Psoas muscle (tissue), 7 donors: ENCODE measurements at regions not wholly inside any gene's neighbourhood (a gene's known extent, or its start where the extent isn't known, plus 50 kb on each side); places are given as distances from the start of the nearest gene placed in this dataset.
"Not testable (repeated sequence)": the region's sequence is repeated elsewhere in the genome, so short reads cannot be mapped to it uniquely, and the experiment has no call there.

Experiments used
- ATAC-seq, 4 donors: fragments of 200-7000 bp; cut with Tn5 transposase; one replicate each; pipeline ENCODE4 v1.9.1; 2020; ENCODE audit warnings: moderate library complexity in 3 of 4, mild to moderate bottlenecking in 2 of 4
- DNase-seq, 2 donors: peaks; one replicate each; pipeline ENCODE4 v3.0.0-alpha.2; 2020
- H3K27ac ChIP-seq: fragments of 200-600 bp; one replicate; pipeline ENCODE4 v1.8.0; 2022
- H3K27me3 ChIP-seq, 3 donors: fragments of 200-600 bp in 1 of 3; one replicate each; pipeline versions ENCODE4 v1.6.1 to v1.8.0; 2013 to 2022; ENCODE audit warnings: low read length in 2 of 3, mild to moderate bottlenecking in 2 of 3, moderate library complexity in 1 of 3; ENCODE audit not compliant: insufficient read depth in 3 of 3
- H3K36me3 ChIP-seq, 2 donors: fragments of 200-600 bp in 1 of 2; one replicate each; pipeline versions ENCODE4 v1.6.1 to v1.8.0; 2013 to 2022; ENCODE audit warnings: low read depth in 1 of 2, mild to moderate bottlenecking in 1 of 2, moderate library complexity in 1 of 2; ENCODE audit not compliant: insufficient read depth in 1 of 2
- H3K4me1 ChIP-seq: fragments of 200-600 bp; one replicate; pipeline ENCODE4 v1.8.0; 2022
- H3K4me3 ChIP-seq: fragments of 200-600 bp; one replicate; pipeline ENCODE4 v1.8.0; 2022; ENCODE audit warnings: mild to moderate bottlenecking
- H3K9me3 ChIP-seq: fragments of 200-600 bp; one replicate; pipeline ENCODE4 v1.8.0; 2022
- WGBS, 3 donors: extraction: QIAGEN DNeasy Blood & Tissue Kit; methylation state at CpG; one replicate each; pipeline versions ENCODE4 v1.1.6 to v1.1.7; 2013; 5-methylcytosine and 5-hydroxymethylcytosine counted together
- intact Hi-C, 2 donors: fragments of 100-400 bp; cut with DNase I; formaldehyde crosslinking; loops; one replicate each; pipeline versions ENCODE4 v1.11.0 to v1.14.2; 2022
- donor health status: healthy with polysubstance abuse.
- donor health status: DM: no; HTN: no; CAD: no; lungs with moderate emphysema.
- donor health status: Bipolar disorder and iron deficiency.
- donor health status: healthy.
- donor health status: DM: yes; HTN: yes; CAD: no.
- donor health status: DM: no; HTN: no; CAD: no.
- donor health status: DM: yes; HTN: yes; CAD: no.

GRCh38 chr14:19161251-19162033, 194.2 kb downstream of the POTEM start:
- H3K27me3 ChIP-seq, H3K27ac ChIP-seq, H3K4me1 ChIP-seq, ATAC-seq, H3K4me3 ChIP-seq, H3K9me3 ChIP-seq, intact Hi-C loops, H3K36me3 ChIP-seq: not testable (repeated sequence)
- 73 to 80% (median 77%) methylated on average over 6 of the region's 6 CpGs for WGBS, 3 donors
- peak in 1 of 2 donors; percentile 65 for DNase-seq

DNA sequence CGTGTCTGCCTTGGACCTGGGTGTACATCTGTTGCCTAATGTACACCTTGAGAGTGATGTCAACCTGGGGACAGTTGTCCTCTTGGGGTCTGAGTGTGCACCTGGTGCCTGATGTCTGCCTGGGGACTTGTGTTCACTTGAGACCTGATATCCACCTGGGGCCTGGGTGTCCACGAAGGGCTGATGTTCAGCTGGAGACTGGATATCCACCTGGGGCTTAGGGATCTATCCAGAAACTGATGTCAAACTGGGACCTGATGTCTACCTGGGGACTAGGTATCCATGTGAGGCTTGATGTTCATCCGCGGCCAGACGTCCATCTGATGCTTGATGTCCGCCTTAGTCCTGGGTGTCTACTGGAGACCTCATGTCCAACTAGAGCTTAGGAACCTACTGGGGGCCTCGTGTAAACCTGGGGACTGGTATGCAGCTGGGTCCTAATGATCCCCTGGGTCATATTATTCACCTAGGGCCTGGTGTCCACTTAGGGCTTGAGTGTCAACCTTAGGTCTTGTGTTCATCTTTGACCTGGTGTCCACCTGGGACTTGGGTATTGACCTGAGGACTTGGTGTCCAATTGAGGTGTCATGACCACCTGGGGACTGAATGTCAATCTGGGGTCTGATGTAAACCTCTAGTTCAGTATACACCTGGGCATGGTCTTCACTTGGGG, 194.9 kb downstream of the POTEM start:
- H3K4me3 ChIP-seq, H3K27me3 ChIP-seq, H3K27ac ChIP-seq, H3K36me3 ChIP-seq, intact Hi-C loops, H3K4me1 ChIP-seq, ATAC-seq, H3K9me3 ChIP-seq: not testable (repeated sequence)
- peak in 1 of 2 donors; percentile 49 for DNase-seq
- WGBS, 3 donors = 54 to 70% (median 66%) methylated on average over 6 of the region's 7 CpGs

- H3K9me3 ChIP-seq, intact Hi-C loops, H3K4me3 ChIP-seq, H3K4me1 ChIP-seq, H3K27me3 ChIP-seq, H3K27ac ChIP-seq, H3K36me3 ChIP-seq, ATAC-seq: not testable (repeated sequence)
- DNase-seq = peak in 1 of 2 donors; percentile 29
- WGBS, 3 donors = 65 to 75% (median 71%) methylated on average over 2 of the region's 3 CpGs
Measured at GRCh38 chr14:19162920-19163319, 195.7 kb downstream of the POTEM start.

DNA sequence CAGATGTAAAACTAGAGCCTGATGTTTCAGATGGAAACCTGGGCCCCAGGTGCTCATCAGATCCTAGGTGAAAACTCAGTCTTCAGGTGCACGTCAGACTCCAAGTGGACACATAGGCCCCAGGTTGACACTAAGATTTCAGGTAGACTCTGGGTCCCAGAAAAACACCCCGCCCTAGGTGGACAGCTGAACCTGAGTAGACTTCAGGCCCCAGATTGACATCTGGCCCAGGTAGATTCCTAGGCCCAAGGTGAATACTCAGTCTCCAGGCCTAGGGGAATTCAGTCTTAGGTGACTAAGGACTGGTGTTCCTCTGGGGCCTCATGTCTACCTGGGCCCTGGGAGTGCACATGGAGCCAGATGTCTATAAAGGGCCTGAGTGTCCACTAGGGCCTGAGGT, 196.7 kb downstream of the POTEM start:
- intact Hi-C loops, H3K36me3 ChIP-seq, H3K27me3 ChIP-seq, ATAC-seq, H3K4me1 ChIP-seq, H3K4me3 ChIP-seq, H3K27ac ChIP-seq, H3K9me3 ChIP-seq: not testable (repeated sequence)
- 53 to 71% (median 61%) methylated on average over 2 of the region's 2 CpGs for WGBS, 3 donors
- DNase-seq = peak in 1 of 2 donors; percentile 29

DNA sequence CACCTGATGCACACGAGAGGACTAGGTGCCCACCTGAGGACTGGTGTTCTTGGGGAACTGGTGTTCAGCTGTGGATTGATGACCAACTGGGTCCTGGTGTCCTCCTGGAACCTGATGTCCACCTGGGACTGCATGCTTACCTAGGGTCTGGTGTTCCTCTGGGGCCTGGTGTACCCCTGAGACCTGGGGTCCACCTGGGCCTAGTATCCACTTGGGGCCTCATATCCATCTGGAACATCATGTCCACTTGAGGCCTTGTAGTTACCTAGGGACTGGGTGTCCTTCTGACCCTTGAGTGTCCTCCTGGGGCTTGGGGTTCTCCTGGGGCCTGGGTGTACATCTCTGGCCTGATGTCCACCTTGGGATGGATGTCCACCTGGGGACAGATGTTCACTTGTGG, 197.2 kb downstream of the POTEM start:
- H3K27me3 ChIP-seq, H3K4me3 ChIP-seq, H3K4me1 ChIP-seq, H3K36me3 ChIP-seq, H3K9me3 ChIP-seq, H3K27ac ChIP-seq, ATAC-seq, intact Hi-C loops: not testable (repeated sequence)
- WGBS, 3 donors = no CpG with 5 or more reads among the region's 1 CpG
- DNase-seq = peak in 1 of 2 donors; percentile 43

DNA sequence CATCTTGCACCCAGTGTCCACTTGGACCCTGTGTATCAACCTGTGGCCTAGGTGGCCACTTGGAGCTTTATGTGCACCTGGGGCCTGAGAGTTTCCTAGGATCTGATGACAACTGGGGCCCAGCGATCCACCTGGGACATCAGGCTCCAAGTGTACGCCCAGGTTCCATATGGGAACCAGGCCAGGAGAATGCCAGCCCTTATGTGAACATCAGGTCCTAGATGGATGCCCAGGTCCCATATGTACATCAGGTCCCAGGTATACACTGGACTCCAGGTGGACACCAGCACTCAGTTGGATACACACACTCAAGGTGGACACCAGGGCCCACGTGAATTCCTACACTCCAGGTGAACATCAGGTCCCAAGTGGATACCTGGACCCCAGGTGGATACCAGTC, 198.8 kb downstream of the POTEM start:
- H3K27ac ChIP-seq, intact Hi-C loops, H3K4me3 ChIP-seq, ATAC-seq, H3K9me3 ChIP-seq, H3K4me1 ChIP-seq, H3K27me3 ChIP-seq, H3K36me3 ChIP-seq: not testable (repeated sequence)
- peak in 1 of 2 donors; percentile 44 for DNase-seq
- 79 to 89% (median 80%) methylated on average over 3 of the region's 3 CpGs for WGBS, 3 donors

DNA sequence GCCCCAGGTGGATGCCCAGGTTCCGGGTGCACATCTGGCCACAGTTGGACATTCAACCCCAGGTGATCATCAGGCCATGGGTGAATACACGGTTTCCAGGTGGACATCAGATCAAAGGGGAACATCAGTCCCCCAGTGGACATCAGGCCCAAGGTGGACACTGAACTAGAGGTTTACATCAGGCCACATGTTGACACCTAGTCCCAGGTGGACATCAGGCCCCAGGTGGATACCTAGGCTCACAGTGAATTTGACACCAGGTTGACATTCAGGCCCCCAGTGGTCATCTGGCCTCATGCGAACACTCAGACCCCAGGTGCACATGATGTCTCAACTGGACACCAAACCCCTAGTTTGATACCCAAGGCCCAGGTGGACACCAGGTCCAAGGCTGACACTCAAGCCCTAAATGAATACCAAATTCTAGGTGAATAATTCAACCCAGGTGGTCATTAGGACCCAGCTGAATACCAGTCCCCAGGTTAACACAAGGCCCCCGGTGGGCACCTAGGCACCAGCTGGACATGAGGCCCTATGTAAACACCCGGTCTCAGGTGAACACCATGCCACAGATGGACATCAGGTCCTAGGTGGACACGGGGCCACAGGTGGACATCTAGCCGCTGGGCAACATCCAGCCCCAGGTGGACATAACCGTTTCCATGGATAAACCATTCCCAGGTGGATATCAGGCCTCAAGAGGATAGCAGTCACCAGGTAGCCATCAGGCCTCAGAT, 200.4 kb downstream of the POTEM start:
- H3K27ac ChIP-seq, H3K36me3 ChIP-seq, intact Hi-C loops, H3K4me3 ChIP-seq, H3K9me3 ChIP-seq, H3K27me3 ChIP-seq, ATAC-seq, H3K4me1 ChIP-seq: not testable (repeated sequence)
- DNase-seq = peak in 1 of 2 donors; percentile 64
- WGBS, 3 donors = 80 to 87% (median 84%) methylated on average over 8 of the region's 8 CpGs

DNA sequence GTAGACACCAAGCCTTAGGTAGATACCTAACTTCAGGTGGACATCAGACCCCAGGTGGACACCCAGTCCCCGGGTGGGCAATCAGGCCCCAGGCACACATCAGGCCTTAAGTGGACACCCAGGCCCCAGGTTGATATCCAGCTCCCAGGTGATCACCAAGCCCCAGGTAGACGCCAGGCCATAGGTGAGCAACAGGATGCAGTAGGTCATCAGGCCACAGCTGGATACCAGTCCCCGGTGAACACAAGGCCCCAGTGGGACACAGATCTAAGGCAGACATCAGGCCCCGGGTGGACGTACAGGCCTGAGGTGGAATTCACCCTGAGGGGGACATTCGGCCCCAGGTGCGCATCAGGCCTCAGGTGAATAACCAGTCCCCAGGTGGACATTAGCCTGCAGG, 201.0 kb downstream of the POTEM start:
- H3K27ac ChIP-seq, H3K36me3 ChIP-seq, H3K4me3 ChIP-seq, ATAC-seq, H3K27me3 ChIP-seq, H3K9me3 ChIP-seq, intact Hi-C loops, H3K4me1 ChIP-seq: not testable (repeated sequence)
- 85 to 93% (median 88%) methylated on average over 7 of the region's 7 CpGs for WGBS, 3 donors
- DNase-seq = peak in 1 of 2 donors; percentile 59

GRCh38 chr14:19169561-19170362, 202.5 kb downstream of the POTEM start:
- 70 to 84% (median 81%) methylated on average over 7 of the region's 7 CpGs for WGBS, 3 donors
- H3K4me3 ChIP-seq, DNase-seq, H3K9me3 ChIP-seq, H3K36me3 ChIP-seq, ATAC-seq, intact Hi-C loops, H3K27me3 ChIP-seq, H3K4me1 ChIP-seq, H3K27ac ChIP-seq: not testable (repeated sequence)

DNA sequence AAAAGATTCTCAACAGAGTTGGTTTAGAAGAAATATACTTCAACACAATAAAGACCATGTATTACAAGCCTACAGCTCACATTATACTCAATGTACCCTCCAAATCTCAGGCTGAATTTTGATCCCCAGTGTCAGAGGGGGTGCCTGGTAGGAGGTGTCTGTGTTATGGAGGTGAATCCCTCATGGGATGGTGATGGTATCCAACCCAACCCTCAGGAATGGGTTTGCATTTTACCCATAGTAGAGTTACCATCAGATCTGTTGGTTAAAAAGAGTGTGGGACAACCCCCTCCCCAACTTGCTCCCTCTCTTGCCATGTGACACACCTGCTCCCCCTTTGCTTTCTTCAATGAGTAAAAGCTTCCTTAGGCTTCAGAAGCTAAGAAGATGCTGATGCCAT, 205.5 kb downstream of the POTEM start:
- ATAC-seq, H3K27ac ChIP-seq, H3K36me3 ChIP-seq, DNase-seq, H3K4me1 ChIP-seq, H3K4me3 ChIP-seq, intact Hi-C loops, H3K27me3 ChIP-seq, H3K9me3 ChIP-seq: not testable (repeated sequence)
